ENCODE measurements at regions not wholly inside any gene's neighbourhood (a gene's known extent, or its start where the extent isn't known, plus 50 kb on each side); places are given as distances from the start of the nearest gene placed in this dataset.

DNA sequence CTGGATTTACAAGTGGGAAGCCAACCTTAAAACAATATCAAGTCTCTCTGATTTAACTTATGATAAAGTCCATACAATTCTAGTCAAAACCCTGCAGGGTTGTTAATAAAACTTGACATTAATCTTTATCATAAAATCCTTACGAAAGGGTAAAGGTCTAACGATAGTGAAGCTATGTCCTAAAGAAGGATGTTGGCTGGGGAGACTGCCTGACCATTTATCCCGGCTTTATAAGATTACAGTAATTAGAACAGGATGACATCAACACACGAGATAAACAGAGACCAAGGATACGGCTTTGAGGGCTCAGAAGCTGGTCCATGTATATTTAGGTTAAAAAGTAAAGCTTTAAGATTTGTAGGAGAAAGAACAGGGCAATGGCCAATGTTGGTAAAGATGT is 189.0 kb upstream of the COPS8 start:
- Histone ChIP-seq H4K20me1 (ENCODE audit: insufficient read depth) (no peaks in the 10 kb centered on the region), H3F3A (ENCODE audit: insufficient read depth, low read length, poor library complexity, severe bottlenecking) (no peaks in the 10 kb centered on the region), H3K36me3 (ENCODE audit: insufficient read depth, low read length) (no peaks in the 10 kb centered on the region), H3K4me3 (ENCODE audit: low read length) (no peak overlapping the region), H3K27me3 (ENCODE audit: insufficient read depth, low read depth, low read length) (no peaks in the 10 kb centered on the region), H3K9me3 (ENCODE audit: low read length) (no peaks in the 10 kb centered on the region), H2AFZ (ENCODE audit: low read depth, low read length) (no peak overlapping the region), H3K79me2 (replicated peaks; ENCODE audit: insufficient read depth, low read length) (no peaks in the 10 kb centered on the region), H3K27ac (ENCODE audit: low read length) (no peak overlapping the region), H3K9me2 (ENCODE audit: insufficient read depth, low read length) (no peaks in the 10 kb centered on the region), H3K4me2 (ENCODE audit: low read length) (no peak overlapping the region), H3K9ac (ENCODE audit: low read length) (no peak overlapping the region)
- TF ChIP-seq REST (IDR thresholded peaks at IDR 0.05; ENCODE audit: borderline replicate concordance), result no peak
- no peak for TF ChIP-seq CTCF (IDR thresholded peaks at IDR 0.05; ENCODE audit: poor library complexity, severe bottlenecking)
- no peak for TF ChIP-seq RAD21 (conservative IDR thresholded peaks at IDR 0.05)
- TF ChIP-seq POLR2AphosphoS5 (IDR thresholded peaks at IDR 0.05), result no peak
- no peak for TF ChIP-seq EP300 (conservative IDR thresholded peaks at IDR 0.05; ENCODE audit: poor library complexity, severe bottlenecking)
- no peak for TF ChIP-seq SMC3 (conservative IDR thresholded peaks at IDR 0.05; ENCODE audit: poor library complexity)
- TF ChIP-seq MXI1 (conservative IDR thresholded peaks at IDR 0.05; ENCODE audit: poor library complexity, severe bottlenecking), result no peak
- TF ChIP-seq TAF1 (IDR thresholded peaks at IDR 0.05; ENCODE audit: low read depth), result no peak
- no peak for TF ChIP-seq EZH2 (IDR thresholded peaks at IDR 0.05; ENCODE audit: borderline replicate concordance, insufficient read depth, low read length, poor library complexity, severe bottlenecking)

DNA sequence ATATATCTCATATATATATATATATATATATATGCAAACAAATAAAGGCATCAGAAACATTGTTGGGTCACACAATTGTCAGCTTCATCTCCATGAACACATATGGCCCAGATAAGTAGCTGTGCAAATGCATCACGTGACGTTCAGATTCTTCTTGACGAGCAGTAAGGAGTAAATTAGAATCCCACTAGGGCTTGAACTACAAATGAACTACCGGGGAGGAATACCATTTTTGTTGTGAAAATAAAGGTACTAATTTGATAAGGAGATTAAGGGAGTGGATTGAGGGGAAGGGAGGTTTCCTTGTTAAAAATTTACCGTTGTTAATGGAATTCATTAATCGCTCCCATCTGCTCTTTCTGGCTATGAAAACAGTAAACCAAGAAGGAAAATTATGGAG is 186.5 kb upstream of the COPS8 start:
- no peaks in the 10 kb centered on the region for H3K36me3 ChIP-seq (ENCODE audit: insufficient read depth, low read length)
- no peaks in the 10 kb centered on the region for H4K20me1 ChIP-seq (ENCODE audit: insufficient read depth)
- H3K4me3 ChIP-seq (ENCODE audit: low read length), result no peak overlapping the region
- no peaks in the 10 kb centered on the region for H3F3A ChIP-seq (ENCODE audit: insufficient read depth, low read length, poor library complexity, severe bottlenecking)
- H3K9me3 ChIP-seq (ENCODE audit: low read length), result no peaks in the 10 kb centered on the region
- H3K27me3 ChIP-seq (ENCODE audit: insufficient read depth, low read depth, low read length), result no peaks in the 10 kb centered on the region
- no peak overlapping the region for H2AFZ ChIP-seq (ENCODE audit: low read depth, low read length)
- no peaks in the 10 kb centered on the region for H3K9me2 ChIP-seq (ENCODE audit: insufficient read depth, low read length)
- H3K27ac ChIP-seq (ENCODE audit: low read length), result no peak overlapping the region
- no peak overlapping the region for H3K4me2 ChIP-seq (ENCODE audit: low read length)
- no peaks in the 10 kb centered on the region for H3K79me2 ChIP-seq (replicated peaks; ENCODE audit: insufficient read depth, low read length)
- TF ChIP-seq MXI1 (conservative IDR thresholded peaks at IDR 0.05; ENCODE audit: poor library complexity, severe bottlenecking) (no peak), POLR2AphosphoS5 (IDR thresholded peaks at IDR 0.05) (no peak), EP300 (conservative IDR thresholded peaks at IDR 0.05; ENCODE audit: poor library complexity, severe bottlenecking) (no peak), REST (IDR thresholded peaks at IDR 0.05; ENCODE audit: borderline replicate concordance) (no peak), SMC3 (conservative IDR thresholded peaks at IDR 0.05; ENCODE audit: poor library complexity) (no peak), CTCF (IDR thresholded peaks at IDR 0.05; ENCODE audit: poor library complexity, severe bottlenecking) (no peak), RAD21 (conservative IDR thresholded peaks at IDR 0.05) (no peak), TAF1 (IDR thresholded peaks at IDR 0.05; ENCODE audit: low read depth) (no peak), EZH2 (IDR thresholded peaks at IDR 0.05; ENCODE audit: borderline replicate concordance, insufficient read depth, low read length, poor library complexity, severe bottlenecking) (no peak)
- no peak overlapping the region for H3K9ac ChIP-seq (ENCODE audit: low read length)

Measured in neural cell (in vitro differentiated cells).